Endothelial cell of umbilical vein (primary cell): ENCODE measurements at regions not wholly inside any gene's neighbourhood (a gene's known extent, or its start where the extent isn't known, plus 50 kb on each side); places are given as distances from the start of the nearest gene placed in this dataset.

ENCODE experiments used
- BruUV-seq: library from RNA; stranded (reverse); fragments of 400-500 nt; replicated peaks from 2 replicates; lab custom pipeline; 2021; lab: Mats Ljungman, UMichigan
- CTCF ChIA-PET: fragments of 300-600, 350-600 bp; sonication (Branson Sonifier 250); formaldehyde crosslinking; loops from one replicate; lab custom pipeline; 2021; ENCODE audit warnings: antibody characterized with exemption, inconsistent platforms; lab: Charles Lee
- POLR2A ChIA-PET: fragments of 300-600, 350-600 bp; sonication (Branson Sonifier 250); formaldehyde crosslinking; loops from one replicate; lab custom pipeline; 2021; ENCODE audit warnings: antibody characterized with exemption, inconsistent platforms; lab: Charles Lee
- DNase-seq: peaks from one replicate; pipeline ENCODE4 v3.0.0-alpha.2; 2011; ENCODE audit warnings: low read depth, low spot score
- FAIRE-seq: peaks from 2 replicates; lab custom pipeline; 2011; peaks lifted over from hg19 to GRCh38; lab: Jason Lieb, UNC
- H2AFZ ChIP-seq: 2 replicates; pipeline ENCODE4 v1.6.0; 2012; ENCODE audit warnings: low read depth, low read length, control low read depth, inconsistent platforms
- H3K27ac ChIP-seq: 2 replicates; pipeline ENCODE4 v1.5.1; 2011; ENCODE audit warnings: low read depth, mild to moderate bottlenecking, control low read depth, low read length, moderate library complexity; ENCODE audit not compliant: insufficient read depth
- H3K27me3 ChIP-seq, 2 experiments: 2 replicates each; pipeline versions ENCODE4 v1.6.0 to v1.6.1; 2011; ENCODE audit warnings: low read length in 2 of 2, mixed read lengths in 1 of 2; ENCODE audit not compliant: control insufficient read depth in 2 of 2, insufficient read depth in 2 of 2
- H3K36me3 ChIP-seq, 2 experiments: 2 replicates in 1 of 2; 3 replicates in 1 of 2; pipeline ENCODE4 v1.5.1; 2011; ENCODE audit warnings: low read length in 2 of 2, mild to moderate bottlenecking in 1 of 2, moderate library complexity in 1 of 2; ENCODE audit not compliant: control insufficient read depth in 2 of 2, insufficient read depth in 2 of 2; ENCODE audit errors: extremely low read depth in 1 of 2
- H3K4me1 ChIP-seq: 3 replicates; pipeline ENCODE4 v1.5.1; 2011; ENCODE audit warnings: mild to moderate bottlenecking, low read length; ENCODE audit not compliant: control insufficient read depth, insufficient read depth; ENCODE audit errors: extremely low read depth
- H3K4me2 ChIP-seq: 2 replicates; pipeline ENCODE4 v1.6.1; 2011; ENCODE audit warnings: low read length, control low read depth, mixed read lengths; ENCODE audit not compliant: insufficient read depth
- H3K4me3 ChIP-seq, 3 experiments: fragments of 200-600 bp in 1 of 3; sonication (generic), shearing (Covaris generic) in 1 of 3; replicated peaks in 1 of 3; 2 replicates each; pipeline ENCODE4 v1.5.1; 2011 to 2016; ENCODE audit warnings: control low read depth in 3 of 3, low read length in 3 of 3, mild to moderate bottlenecking in 2 of 3, inconsistent platforms in 1 of 3, low read depth in 1 of 3, moderate library complexity in 1 of 3; ENCODE audit not compliant: insufficient read depth in 1 of 3
- H3K79me2 ChIP-seq: 2 replicates; pipeline ENCODE4 v1.6.0; 2012; ENCODE audit warnings: low read length, inconsistent platforms; ENCODE audit not compliant: control insufficient read depth, insufficient read depth
- H3K9ac ChIP-seq: replicated peaks from 2 replicates; pipeline ENCODE3; 2011; ENCODE audit warnings: low read length, control low read depth; ENCODE audit not compliant: insufficient read depth; ENCODE audit errors: extremely low read depth
- H3K9me1 ChIP-seq: replicated peaks from 3 replicates; pipeline ENCODE4 v1.6.0; 2011; ENCODE audit warnings: mild to moderate bottlenecking, low read length; ENCODE audit not compliant: control insufficient read depth, insufficient read depth; ENCODE audit errors: extremely low read depth
- H3K9me3 ChIP-seq: replicated peaks from 2 replicates; pipeline ENCODE4 v1.5.1; 2012; ENCODE audit warnings: low read length, inconsistent platforms; ENCODE audit not compliant: control insufficient read depth, insufficient read depth
- H4K20me1 ChIP-seq: replicated peaks from 2 replicates; pipeline ENCODE3; 2011; ENCODE audit warnings: mild to moderate bottlenecking, low read length; ENCODE audit not compliant: control insufficient read depth, insufficient read depth; ENCODE audit errors: extremely low read depth
- CTCF ChIP-seq, 2 donors: IDR thresholded peaks; 1 replicate in 1 of 2; 2 replicates in 1 of 2; pipeline ENCODE4 v1.5.1; 2011; ENCODE audit warnings: low read length in 2 of 2, mild to moderate bottlenecking in 2 of 2, moderate library complexity in 2 of 2, control low read depth in 1 of 2, inconsistent platforms in 1 of 2, low read depth in 1 of 2; ENCODE audit not compliant: insufficient read depth in 1 of 2; ENCODE audit errors: extremely low read depth in 1 of 2
- EZH2 ChIP-seq: IDR thresholded peaks from 2 replicates; pipeline ENCODE4 v1.6.1; 2012; ENCODE audit warnings: borderline replicate concordance, low read depth, mild to moderate bottlenecking, moderate library complexity, low read length, inconsistent platforms; ENCODE audit not compliant: severe bottlenecking
- FOS ChIP-seq: IDR thresholded peaks from 2 replicates; pipeline ENCODE4 v1.6.1; 2011; ENCODE audit warnings: mild to moderate bottlenecking, low read length, moderate library complexity, borderline replicate concordance; ENCODE audit not compliant: insufficient read depth
- GATA2 ChIP-seq: IDR thresholded peaks from 2 replicates; pipeline ENCODE4 v1.7.0; 2011; ENCODE audit warnings: low read depth, mild to moderate bottlenecking, moderate library complexity, mixed read lengths, low read length; ENCODE audit not compliant: insufficient read length, insufficient read depth
- JUN ChIP-seq: IDR thresholded peaks from 2 replicates; pipeline ENCODE4 v1.6.1; 2011; ENCODE audit warnings: borderline replicate concordance, low read depth; ENCODE audit not compliant: insufficient read length, insufficient read depth
- MAX ChIP-seq: IDR thresholded peaks from 2 replicates; pipeline ENCODE4 v1.6.1; 2011; ENCODE audit not compliant: insufficient read depth, insufficient read length
- MYC ChIP-seq: IDR thresholded peaks from one replicate; pipeline ENCODE4 v1.6.1; 2011; ENCODE audit warnings: mild to moderate bottlenecking, low read depth, low read length
- POLR2A ChIP-seq: IDR thresholded peaks from 2 replicates; pipeline ENCODE4 v1.6.1; 2012; ENCODE audit warnings: low read depth, mild to moderate bottlenecking, control low read depth, low read length
- POLR2AphosphoS5 ChIP-seq: IDR thresholded peaks from 2 replicates; pipeline ENCODE4 v1.6.1; 2012; ENCODE audit warnings: low read depth, mild to moderate bottlenecking, control low read depth, low read length, moderate library complexity; ENCODE audit not compliant: insufficient read depth
- dilution Hi-C: fragments of 300-500 bp; cut with MboI; formaldehyde crosslinking; loops from one replicate; pipeline ENCODE4 v1.15.0; 2019; ENCODE audit warnings: low sequenced_read_pairs; ENCODE audit not compliant: extremely low pct_ligation_motif_present
- intact Hi-C: fragments of 100-400 bp; cut with micrococcal nuclease; formaldehyde crosslinking; loops from one replicate; pipeline ENCODE4 v1.10.0; 2022

GRCh38 chr1:230010603-230011332 is 56.3 kb upstream of the GALNT2 start:
- no peaks in the 10 kb centered on the region for H3K9me3 ChIP-seq
- CTCF ChIA-PET: no interaction called here
- H3K9me1 ChIP-seq: no peaks in the 10 kb centered on the region
- no peak overlapping the region for H2AFZ ChIP-seq
- H3K36me3 ChIP-seq: no peaks in the 10 kb centered on the region
- TF ChIP-seq EZH2: no peak
- no peak for TF ChIP-seq MYC
- no peak for TF ChIP-seq CTCF (IDR thresholded peaks at IDR 0.05; ENCODE audit: extremely low read depth in 1 of 2, insufficient read depth in 1 of 2, low read depth in 1 of 2, low read length in 2 of 2)
- no peaks in the 10 kb centered on the region for H3K4me1 ChIP-seq
- no peak overlapping the region for H3K9ac ChIP-seq
- no TSS peak for BruUV-seq
- intact Hi-C loops (no loop called here), dilution Hi-C loops (no loop called here)
- peaks cover 2 to 4% of the 10 kb centered on the region in 2 experiments for H3K27me3 ChIP-seq
- H4K20me1 ChIP-seq: no peaks in the 10 kb centered on the region
- H3K27ac ChIP-seq: no peak overlapping the region
- no peaks in the 10 kb centered on the region for H3K79me2 ChIP-seq
- no peak overlapping the region for H3K4me3 ChIP-seq
- POLR2A ChIA-PET: no interaction called here
- DNase-seq (no peak), FAIRE-seq (no peak)
- no peak overlapping the region for H3K4me2 ChIP-seq

- POLR2A ChIA-PET: no interaction called here
These were observed 55.5 kb upstream of the GALNT2 start for GRCh38 chr1:230011333-230012092.

More at GRCh38 chr1:230011333-230012092, 55.5 kb upstream of the GALNT2 start:
- H3K4me1 ChIP-seq: no peaks in the 10 kb centered on the region
- CTCF ChIA-PET: no interaction called here
- FAIRE-seq (no peak), DNase-seq (no peak)
- H3K4me3 ChIP-seq: no peak overlapping the region
- H3K9me1 ChIP-seq: no peaks in the 10 kb centered on the region
- no peaks in the 10 kb centered on the region for H3K79me2 ChIP-seq
- dilution Hi-C loops: no loop called here
- no peak overlapping the region for H3K9ac ChIP-seq
- H3K27ac ChIP-seq: no peak overlapping the region
- H3K36me3 ChIP-seq: no peaks in the 10 kb centered on the region
- no TSS peak for BruUV-seq
- H4K20me1 ChIP-seq: no peaks in the 10 kb centered on the region
- TF ChIP-seq FOS (no peak), POLR2A (no peak), GATA2 (no peak), JUN (no peak), MAX (no peak), EZH2 (no peak), MYC (no peak), CTCF (IDR thresholded peaks at IDR 0.05; ENCODE audit: extremely low read depth in 1 of 2, insufficient read depth in 1 of 2, low read depth in 1 of 2, low read length in 2 of 2) (no peak), POLR2AphosphoS5 (no peak)
- no peak overlapping the region for H2AFZ ChIP-seq
- intact Hi-C loops: no loop called here
- no peaks in the 10 kb centered on the region for H3K9me3 ChIP-seq
- no peak overlapping the region for H3K4me2 ChIP-seq
- peaks cover 2 to 4% of the 10 kb centered on the region in 2 experiments for H3K27me3 ChIP-seq
